Liver (tissue), 3 donors: ENCODE measurements at regions not wholly inside any gene's neighbourhood (a gene's known extent, or its start where the extent isn't known, plus 50 kb on each side); places are given as distances from the start of the nearest gene placed in this dataset.

ENCODE experiments used
- EGR1 ChIP-seq, 2 donors: IDR thresholded peaks; 2 replicates each; pipeline ENCODE4 v1.6.1; 2016 to 2018; ENCODE audit warnings: antibody characterized with exemption in 2 of 2, low read depth in 2 of 2
- FOXA1 ChIP-seq: IDR thresholded peaks from 2 replicates; pipeline ENCODE4 v1.6.1; 2016; ENCODE audit warnings: antibody characterized with exemption
- GABPA ChIP-seq, 2 donors: IDR thresholded peaks in 1 of 2; conservative IDR thresholded peaks in 1 of 2; 2 replicates each; pipeline ENCODE4 v1.6.1; 2016; ENCODE audit warnings: antibody characterized with exemption in 2 of 2, mild to moderate bottlenecking in 1 of 2, moderate library complexity in 1 of 2
- JUND ChIP-seq, 2 donors: IDR thresholded peaks; 2 replicates each; pipeline ENCODE4 v1.6.1; 2016; ENCODE audit warnings: antibody characterized with exemption in 2 of 2
- RAD21 ChIP-seq, 2 donors: IDR thresholded peaks; 2 replicates each; pipeline ENCODE4 v1.6.1; 2016; ENCODE audit warnings: antibody characterized with exemption in 2 of 2, mild to moderate bottlenecking in 2 of 2
- RXRA ChIP-seq, 2 donors: IDR thresholded peaks; 2 replicates each; pipeline ENCODE4 v1.6.1; 2017 to 2018; ENCODE audit warnings: antibody characterized with exemption in 2 of 2, mild to moderate bottlenecking in 1 of 2
- SP1 ChIP-seq: IDR thresholded peaks from 2 replicates; pipeline ENCODE4 v1.6.1; 2018; ENCODE audit warnings: antibody characterized with exemption, mild to moderate bottlenecking
- TAF1 ChIP-seq: conservative IDR thresholded peaks from 2 replicates; pipeline ENCODE4 v1.6.1; 2016; ENCODE audit warnings: antibody characterized with exemption, mild to moderate bottlenecking
- YY1 ChIP-seq: IDR thresholded peaks from 2 replicates; pipeline ENCODE4 v1.6.1; 2016; ENCODE audit warnings: antibody characterized with exemption, mild to moderate bottlenecking
- TF ChIP-seq, protein P1 (sequence below): IDR thresholded peaks from 2 replicates; pipeline ENCODE4 v1.6.1; 2016; ENCODE audit warnings: antibody characterized with exemption
- TF ChIP-seq, protein P2 (sequence below): fragments of 150-350 bp; IDR thresholded peaks from 2 replicates; pipeline ENCODE4 v1.5.1; 2017; ENCODE audit warnings: improper control_type of control experiment, low read depth, low read length; ENCODE audit not compliant: missing input control
- TF ChIP-seq, protein P3 (sequence below): IDR thresholded peaks from 2 replicates; pipeline ENCODE4 v1.6.1; 2016; ENCODE audit warnings: antibody characterized with exemption, mild to moderate bottlenecking
- TF ChIP-seq, protein P4 (sequence below): IDR thresholded peaks from 2 replicates; pipeline ENCODE4 v1.6.1; 2016; ENCODE audit warnings: antibody characterized with exemption
- donor health status: healthy.
- donor health status: healthy.

DNA sequence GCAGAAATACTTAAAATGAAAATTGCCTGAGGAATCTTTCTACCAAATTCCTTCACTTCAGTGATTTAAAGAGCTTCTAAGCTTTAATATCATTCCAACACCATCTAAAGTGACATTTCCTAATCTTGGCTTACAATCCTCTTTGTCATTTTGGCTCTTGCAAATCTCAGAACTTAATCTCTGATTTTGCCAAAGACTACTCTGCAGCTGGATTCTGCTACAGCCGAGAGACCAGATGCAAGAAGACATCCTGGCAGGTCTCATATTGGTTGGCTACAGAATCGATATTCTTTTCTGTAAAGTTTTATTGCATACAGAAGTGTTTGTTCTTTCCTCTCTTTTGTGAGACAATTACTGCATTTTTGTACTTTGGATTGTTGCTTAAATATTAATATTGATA, 716.5 kb upstream of the LRATD1 start:
- TF ChIP-seq, protein P1, sequence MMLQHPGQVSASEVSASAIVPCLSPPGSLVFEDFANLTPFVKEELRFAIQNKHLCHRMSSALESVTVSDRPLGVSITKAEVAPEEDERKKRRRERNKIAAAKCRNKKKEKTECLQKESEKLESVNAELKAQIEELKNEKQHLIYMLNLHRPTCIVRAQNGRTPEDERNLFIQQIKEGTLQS = no peak
- no peak for TF ChIP-seq GABPA (IDR thresholded peaks at IDR 0.05 in 1 of 2, conservative IDR thresholded peaks at IDR 0.05 in 1 of 2)
- TF ChIP-seq, protein P2, sequence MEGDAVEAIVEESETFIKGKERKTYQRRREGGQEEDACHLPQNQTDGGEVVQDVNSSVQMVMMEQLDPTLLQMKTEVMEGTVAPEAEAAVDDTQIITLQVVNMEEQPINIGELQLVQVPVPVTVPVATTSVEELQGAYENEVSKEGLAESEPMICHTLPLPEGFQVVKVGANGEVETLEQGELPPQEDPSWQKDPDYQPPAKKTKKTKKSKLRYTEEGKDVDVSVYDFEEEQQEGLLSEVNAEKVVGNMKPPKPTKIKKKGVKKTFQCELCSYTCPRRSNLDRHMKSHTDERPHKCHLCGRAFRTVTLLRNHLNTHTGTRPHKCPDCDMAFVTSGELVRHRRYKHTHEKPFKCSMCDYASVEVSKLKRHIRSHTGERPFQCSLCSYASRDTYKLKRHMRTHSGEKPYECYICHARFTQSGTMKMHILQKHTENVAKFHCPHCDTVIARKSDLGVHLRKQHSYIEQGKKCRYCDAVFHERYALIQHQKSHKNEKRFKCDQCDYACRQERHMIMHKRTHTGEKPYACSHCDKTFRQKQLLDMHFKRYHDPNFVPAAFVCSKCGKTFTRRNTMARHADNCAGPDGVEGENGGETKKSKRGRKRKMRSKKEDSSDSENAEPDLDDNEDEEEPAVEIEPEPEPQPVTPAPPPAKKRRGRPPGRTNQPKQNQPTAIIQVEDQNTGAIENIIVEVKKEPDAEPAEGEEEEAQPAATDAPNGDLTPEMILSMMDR = no peak
- TF ChIP-seq, protein P3, sequence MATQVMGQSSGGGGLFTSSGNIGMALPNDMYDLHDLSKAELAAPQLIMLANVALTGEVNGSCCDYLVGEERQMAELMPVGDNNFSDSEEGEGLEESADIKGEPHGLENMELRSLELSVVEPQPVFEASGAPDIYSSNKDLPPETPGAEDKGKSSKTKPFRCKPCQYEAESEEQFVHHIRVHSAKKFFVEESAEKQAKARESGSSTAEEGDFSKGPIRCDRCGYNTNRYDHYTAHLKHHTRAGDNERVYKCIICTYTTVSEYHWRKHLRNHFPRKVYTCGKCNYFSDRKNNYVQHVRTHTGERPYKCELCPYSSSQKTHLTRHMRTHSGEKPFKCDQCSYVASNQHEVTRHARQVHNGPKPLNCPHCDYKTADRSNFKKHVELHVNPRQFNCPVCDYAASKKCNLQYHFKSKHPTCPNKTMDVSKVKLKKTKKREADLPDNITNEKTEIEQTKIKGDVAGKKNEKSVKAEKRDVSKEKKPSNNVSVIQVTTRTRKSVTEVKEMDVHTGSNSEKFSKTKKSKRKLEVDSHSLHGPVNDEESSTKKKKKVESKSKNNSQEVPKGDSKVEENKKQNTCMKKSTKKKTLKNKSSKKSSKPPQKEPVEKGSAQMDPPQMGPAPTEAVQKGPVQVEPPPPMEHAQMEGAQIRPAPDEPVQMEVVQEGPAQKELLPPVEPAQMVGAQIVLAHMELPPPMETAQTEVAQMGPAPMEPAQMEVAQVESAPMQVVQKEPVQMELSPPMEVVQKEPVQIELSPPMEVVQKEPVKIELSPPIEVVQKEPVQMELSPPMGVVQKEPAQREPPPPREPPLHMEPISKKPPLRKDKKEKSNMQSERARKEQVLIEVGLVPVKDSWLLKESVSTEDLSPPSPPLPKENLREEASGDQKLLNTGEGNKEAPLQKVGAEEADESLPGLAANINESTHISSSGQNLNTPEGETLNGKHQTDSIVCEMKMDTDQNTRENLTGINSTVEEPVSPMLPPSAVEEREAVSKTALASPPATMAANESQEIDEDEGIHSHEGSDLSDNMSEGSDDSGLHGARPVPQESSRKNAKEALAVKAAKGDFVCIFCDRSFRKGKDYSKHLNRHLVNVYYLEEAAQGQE = no peak
- no peak for TF ChIP-seq RXRA (IDR thresholded peaks at IDR 0.05)
- no peak for TF ChIP-seq JUND (IDR thresholded peaks at IDR 0.05)
- TF ChIP-seq, protein P4, sequence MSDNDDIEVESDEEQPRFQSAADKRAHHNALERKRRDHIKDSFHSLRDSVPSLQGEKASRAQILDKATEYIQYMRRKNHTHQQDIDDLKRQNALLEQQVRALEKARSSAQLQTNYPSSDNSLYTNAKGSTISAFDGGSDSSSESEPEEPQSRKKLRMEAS = no peak
- TF ChIP-seq YY1 = no peak
- no peak for TF ChIP-seq RAD21 (IDR thresholded peaks at IDR 0.05)
- no peak for TF ChIP-seq SP1
- no peak for TF ChIP-seq FOXA1
- no peak for TF ChIP-seq TAF1
- TF ChIP-seq EGR1 (IDR thresholded peaks at IDR 0.05; ENCODE audit: low read depth in 2 of 2) = no peak
